Hematopoietic multipotent progenitor cell treated with erythropoietin and hydrocortisone succinate and interleukin-3 and kit ligand, for 15 days (in vitro differentiated cells): ENCODE measurements at regions not wholly inside any gene's neighbourhood (a gene's known extent, or its start where the extent isn't known, plus 50 kb on each side); places are given as distances from the start of the nearest gene placed in this dataset.

Experiments used
- DNase-seq: peaks from one replicate; pipeline ENCODE4 v3.0.0-alpha.2; 2015; ENCODE audit warnings: low spot score

DNA sequence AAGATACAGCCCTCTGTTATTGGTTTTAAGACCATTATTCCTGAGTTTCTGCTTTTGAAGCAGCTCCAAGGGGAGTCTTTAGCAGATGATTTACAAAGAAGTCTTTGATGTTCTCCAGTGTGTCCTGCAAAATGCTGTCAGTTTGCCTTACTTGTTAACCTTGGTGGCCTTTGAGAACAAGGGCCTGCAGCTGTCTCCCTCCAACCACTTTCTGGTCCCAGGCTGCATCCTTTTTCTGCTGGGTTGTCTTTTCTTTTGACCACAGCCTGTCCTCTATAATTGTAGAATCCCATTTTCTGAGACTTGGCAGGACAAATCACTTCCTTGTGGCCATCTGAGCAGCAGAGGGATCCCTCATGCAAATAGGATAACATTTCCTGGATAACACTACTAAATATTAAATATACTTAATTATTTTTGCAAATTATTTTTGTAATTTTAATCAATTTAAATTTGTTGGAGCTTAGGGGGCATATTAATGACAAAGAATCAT lies 281.4 kb downstream of the DMRT2 start:
- DNase-seq = no peak

DNA sequence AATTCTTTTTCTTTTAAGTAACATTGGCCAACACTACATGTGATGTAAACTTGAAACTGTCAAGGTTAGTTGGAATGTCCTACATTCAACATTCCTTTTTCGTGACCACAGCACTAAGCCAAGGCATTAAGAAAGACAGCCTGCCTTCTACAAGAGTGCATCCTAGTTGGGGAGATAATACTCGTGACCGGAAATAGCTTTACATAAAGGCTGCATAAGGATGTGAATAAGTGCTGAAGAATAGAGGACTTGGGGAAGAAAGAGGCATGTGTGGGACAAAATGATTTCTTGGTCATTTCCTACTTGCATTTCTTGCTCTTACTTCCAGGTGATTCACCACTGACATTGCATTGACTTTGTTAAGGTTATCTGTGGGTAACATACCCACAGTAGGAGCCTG lies 282.0 kb downstream of the DMRT2 start:
- no peak for DNase-seq

DNA sequence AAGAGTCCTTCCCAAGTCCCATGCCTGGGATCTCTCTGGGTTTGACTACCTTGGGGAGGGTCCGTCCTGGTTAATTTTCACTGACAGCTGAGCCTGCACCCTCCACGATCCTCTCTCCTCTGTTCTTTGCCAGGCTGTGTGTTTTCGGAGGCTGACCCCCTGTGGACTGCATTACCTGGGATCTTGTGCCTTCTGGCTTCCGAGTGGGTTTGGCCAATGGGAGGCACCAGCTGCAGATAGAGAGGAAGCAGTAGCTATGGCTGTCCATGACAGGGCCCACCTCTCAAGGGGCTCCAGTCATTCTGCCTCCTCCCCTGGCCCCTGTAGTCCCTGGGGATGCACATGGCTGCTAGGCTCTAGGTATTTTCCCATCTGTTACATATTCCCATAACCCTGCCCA lies 285.0 kb downstream of the DMRT2 start:
- no peak for DNase-seq

DNA sequence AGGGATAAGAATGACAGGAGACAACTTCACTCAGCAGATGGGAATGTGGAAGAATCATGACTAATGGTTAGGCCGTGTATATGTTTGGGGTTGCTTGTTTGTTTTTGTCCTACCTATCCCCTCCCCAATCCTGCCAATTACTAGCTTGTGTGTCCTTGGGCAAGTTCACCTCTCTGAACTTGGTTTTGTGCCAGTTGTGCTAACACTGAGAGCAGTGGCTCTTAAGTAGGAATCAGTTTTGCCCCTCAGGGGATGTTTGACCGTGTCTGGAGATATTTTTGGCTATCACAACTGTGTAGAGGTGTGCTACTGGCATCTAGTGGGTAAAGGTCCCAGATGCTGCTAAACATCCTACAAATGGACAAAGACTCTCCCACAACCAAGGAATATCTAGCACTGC lies 287.0 kb downstream of the DMRT2 start:
- no peak for DNase-seq

- no peak for DNase-seq
These were observed 290.2 kb downstream of the DMRT2 start for GRCh38 chr9:1340390-1340789.

- DNase-seq = no peak
These were observed 303.1 kb downstream of the DMRT2 start for GRCh38 chr9:1353291-1353690.

GRCh38 chr9:1354086-1354485 lies 303.9 kb downstream of the DMRT2 start:
- DNase-seq = no peak

- no peak for DNase-seq
These were observed 304.4 kb downstream of the DMRT2 start for GRCh38 chr9:1354606-1355005.

DNA sequence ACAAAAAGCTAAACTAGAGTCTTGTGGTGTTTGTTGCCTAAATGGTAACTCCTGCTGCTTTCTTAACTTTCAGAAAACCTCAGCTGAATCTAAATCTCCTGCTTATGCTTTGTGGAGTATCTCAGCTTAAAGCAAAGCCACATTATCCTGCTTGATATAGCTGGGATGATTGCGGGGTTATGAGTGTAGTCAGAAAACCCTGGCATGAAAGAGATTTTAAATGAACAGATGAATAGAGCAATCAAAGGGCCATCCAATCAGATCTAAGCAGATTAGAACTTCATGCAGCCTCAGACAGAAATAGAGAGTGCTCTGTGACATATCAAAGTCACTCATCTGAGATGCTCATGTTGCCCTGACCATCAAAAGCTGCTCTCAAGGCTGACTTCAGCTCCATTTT lies 305.5 kb downstream of the DMRT2 start:
- no peak for DNase-seq

DNA sequence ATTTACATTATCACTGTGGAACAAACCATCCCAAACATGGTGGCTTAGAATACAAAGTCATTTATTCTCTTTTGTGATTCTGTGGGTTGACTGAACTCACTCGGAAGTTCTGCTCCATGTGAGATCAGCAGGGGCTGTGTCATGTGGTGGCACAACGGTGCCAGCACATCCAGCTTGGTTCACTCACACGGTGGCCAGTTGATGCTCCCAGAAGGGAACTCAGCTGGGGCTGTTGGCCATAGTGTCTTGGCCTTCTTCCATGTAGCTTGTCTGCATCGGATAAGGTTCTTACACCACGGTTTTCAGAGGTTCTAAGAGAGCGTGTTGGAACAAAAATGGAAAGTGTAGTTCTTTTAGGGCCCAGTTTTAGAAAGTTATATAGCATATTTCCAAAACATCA lies 312.7 kb downstream of the DMRT2 start:
- no peak for DNase-seq

- DNase-seq = no peak
These were observed 316.1 kb downstream of the DMRT2 start for GRCh38 chr9:1366276-1366675.

DNA sequence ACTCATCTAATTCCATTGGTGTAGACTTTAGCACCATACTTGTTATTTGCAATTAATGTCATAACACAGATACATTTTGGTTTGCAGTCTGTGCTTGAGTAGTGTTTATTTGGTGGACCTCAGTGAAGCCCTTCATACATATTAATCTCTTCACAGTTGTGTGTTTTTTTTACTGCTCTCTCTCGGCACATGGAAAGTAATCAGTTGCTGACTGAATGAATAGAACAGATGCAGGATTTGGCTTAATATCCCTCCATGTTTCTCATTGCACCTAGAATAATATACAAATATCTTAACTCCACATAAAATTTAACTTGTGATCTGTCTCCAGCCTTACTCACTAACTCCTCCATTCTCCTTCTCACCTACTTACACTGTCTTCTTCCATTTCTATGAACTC lies 319.1 kb downstream of the DMRT2 start:
- DNase-seq = no peak

- DNase-seq = no peak
These were observed 323.3 kb downstream of the DMRT2 start for GRCh38 chr9:1373445-1373844.

DNA sequence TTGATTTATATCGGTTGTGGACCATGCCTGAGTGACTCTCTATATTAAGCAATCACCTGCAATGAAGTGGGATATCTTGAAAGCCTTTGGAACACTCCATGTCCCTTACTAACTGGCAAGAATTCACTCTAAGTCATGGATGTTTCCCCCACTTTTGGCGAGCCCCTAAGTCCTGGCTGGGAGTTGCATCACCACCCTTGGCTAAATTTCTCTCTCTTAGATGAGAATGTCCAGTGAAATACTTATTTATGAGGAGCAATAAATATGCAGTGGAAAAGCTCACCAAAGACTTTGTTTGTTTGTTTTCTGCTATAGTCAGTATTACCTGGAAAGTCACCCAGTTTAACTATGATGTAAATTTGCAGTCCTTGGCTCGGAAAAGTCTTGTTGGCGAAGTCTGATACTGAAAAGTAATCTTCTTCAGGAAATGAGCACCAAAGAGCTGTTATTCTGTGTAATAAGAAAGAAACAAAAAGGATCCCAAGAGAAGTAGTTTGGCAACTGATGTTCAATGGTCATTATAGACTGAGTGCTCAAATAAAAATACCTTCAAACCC lies 333.8 kb downstream of the DMRT2 start:
- DNase-seq = no peak

- no peak for DNase-seq
These were observed 334.7 kb downstream of the DMRT2 start for GRCh38 chr9:1384816-1385215.

- no peak for DNase-seq
These were observed 336.3 kb downstream of the DMRT2 start for GRCh38 chr9:1386420-1386819.

GRCh38 chr9:1388216-1388615 lies 338.1 kb downstream of the DMRT2 start:
- DNase-seq = no peak

DNA sequence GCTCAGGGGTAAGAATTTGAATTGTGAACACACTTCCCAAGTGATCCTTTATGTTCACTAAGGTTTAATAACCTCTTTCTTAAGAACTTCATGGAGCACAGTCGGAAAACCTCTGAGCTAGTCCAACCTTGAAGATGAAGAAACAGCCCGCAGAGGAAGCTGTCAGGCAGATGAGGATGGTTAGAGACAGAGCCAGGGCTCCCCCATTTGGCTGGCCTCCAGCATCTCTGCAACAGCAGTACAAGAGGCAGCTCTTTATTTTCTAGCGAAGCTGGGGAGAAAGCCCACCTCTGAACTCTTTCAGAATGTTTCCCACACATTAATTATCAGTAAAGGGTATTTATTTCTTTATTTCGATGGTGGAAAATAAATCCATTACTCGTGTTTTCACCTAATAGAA lies 350.8 kb downstream of the DMRT2 start:
- DNase-seq = no peak

DNA sequence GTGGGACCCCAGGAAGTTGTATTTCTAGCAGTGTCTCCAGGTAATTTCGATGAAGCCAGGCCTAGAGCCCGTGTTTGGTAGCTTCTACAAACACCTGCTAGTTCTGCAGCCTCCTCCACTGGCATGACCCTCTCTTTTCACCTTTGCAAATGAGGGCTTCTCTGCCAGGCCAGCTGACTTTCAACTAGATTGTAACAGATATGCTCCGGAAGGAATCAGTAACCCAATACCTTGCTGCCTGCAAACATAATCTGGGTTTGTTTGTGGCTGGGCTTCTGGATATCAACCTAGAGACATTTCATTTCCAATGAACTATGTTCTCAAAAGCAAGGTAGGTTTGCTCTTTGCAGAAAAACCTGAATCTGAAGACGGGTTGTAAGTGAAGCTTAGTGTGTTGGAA lies 354.8 kb downstream of the DMRT2 start:
- DNase-seq = no peak

GRCh38 chr9:1411826-1412225 lies 361.7 kb downstream of the DMRT2 start:
- no peak for DNase-seq

DNA sequence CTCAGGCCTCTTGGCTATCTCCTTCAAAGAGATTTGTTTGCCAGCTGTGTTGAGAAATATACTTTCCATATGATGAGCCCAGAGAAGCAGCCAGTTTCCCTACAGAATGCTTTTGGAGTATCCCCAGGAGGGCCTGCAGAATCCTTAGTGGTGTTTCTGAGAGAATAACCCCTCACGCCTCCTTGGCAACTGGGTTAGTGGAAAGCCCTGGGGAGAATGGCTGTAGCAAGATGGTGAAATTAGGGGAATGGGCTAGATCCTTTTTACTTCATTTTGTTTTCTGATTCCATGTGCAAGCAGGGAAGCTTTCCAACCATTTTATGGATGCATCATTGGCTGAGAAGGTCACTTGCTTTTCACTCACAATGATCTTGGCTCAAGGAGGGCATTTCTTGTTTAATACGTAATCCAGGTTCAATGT lies 364.6 kb downstream of the DMRT2 start:
- DNase-seq = no peak

DNA sequence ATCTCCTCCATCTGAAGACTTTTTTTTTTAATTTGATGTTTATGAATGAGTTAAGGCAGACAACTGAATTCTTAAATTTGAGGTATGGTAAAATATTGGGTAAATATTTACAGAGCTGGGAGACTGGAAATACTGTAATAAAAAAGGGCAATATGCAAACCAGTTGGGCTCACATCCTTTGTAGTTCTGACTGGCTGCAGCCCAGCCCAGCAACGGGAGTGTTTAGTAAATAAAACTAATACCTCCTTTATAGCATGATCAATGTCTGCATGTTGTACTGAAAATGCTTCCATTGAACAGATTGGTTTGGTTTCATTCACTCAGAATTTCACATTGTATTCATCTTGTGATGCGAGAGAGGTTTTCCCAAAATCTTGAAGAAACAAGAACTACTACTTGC lies 365.0 kb downstream of the DMRT2 start:
- no peak for DNase-seq

DNA sequence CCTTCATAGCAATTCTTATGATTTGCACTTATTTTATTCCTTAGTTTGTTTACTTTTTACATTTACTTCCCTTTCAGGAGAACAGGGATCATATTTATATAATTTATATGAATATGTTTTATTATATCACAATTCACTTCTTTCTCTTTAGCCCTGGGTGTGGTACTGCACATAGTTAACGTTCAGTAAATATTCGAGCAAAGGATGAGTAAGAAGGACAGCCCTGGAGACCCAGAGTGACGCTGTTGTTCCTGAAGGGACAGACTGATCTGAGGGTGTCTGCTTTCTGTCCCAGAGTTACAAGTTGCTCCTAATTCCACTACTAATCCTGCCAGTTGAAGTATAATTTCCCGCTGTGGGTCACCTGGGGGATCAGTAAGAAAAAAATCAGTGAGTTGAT lies 366.1 kb downstream of the DMRT2 start:
- DNase-seq = no peak

GRCh38 chr9:1421436-1421835 lies 371.3 kb downstream of the DMRT2 start:
- no peak for DNase-seq

DNA sequence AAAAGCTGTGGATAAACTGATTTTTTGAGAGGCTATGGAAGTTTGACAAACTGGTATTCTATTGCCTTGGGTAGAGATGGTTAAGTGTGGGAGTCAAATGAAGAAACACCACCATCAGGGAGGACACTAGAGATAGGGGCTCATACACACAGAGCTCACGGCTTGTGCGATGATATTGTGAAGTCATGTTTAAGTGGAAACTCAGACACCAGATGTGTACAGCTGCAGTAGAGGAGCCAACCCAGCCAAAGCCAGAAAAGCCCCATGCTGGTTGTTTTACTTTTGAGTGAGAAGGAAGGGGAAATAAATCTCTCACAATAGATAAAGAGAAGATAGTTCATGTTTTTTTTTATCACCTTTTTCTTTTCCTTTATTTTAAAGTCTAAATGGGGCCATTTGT lies 377.7 kb downstream of the DMRT2 start:
- DNase-seq = no peak
